ENCODE measurements at regions not wholly inside any gene's neighbourhood (a gene's known extent, or its start where the extent isn't known, plus 50 kb on each side); places are given as distances from the start of the nearest gene placed in this dataset.

GRCh38 chr6:122025104-122025503, 374.3 kb upstream of the HSF2 start:
- Histone ChIP-seq H3K36me3 (no peaks in the 10 kb centered on the region), H3K4me1 (no peaks in the 10 kb centered on the region), H3K9me3 (no peaks in the 10 kb centered on the region), H3K4me3 (no peak overlapping the region), H3K27ac (no peak overlapping the region), H3K27me3 (no peaks in the 10 kb centered on the region)
- 60 to 89% methylated on average over 1 of the region's 1 CpG for WGBS, 2 donors (ENCODE audit: low coverage in 1 of 2)
- intact Hi-C loops (cut with DNase I; ENCODE audit: low total_unique reads) = no loop called here
- DNase-seq = no peak
- no peak for TF ChIP-seq EP300 (IDR thresholded peaks at IDR 0.05; ENCODE audit: low read depth)
- no peak for TF ChIP-seq POLR2AphosphoS5 (IDR thresholded peaks at IDR 0.05)
- in situ Hi-C loops (cut with MboI; ENCODE audit: low pct_ligation_motif_present in 1 of 4, low pct_unique_long_range_greater_than_20kb in 1 of 4, low sequenced_read_pairs in 3 of 4) = loop anchor here in 3 of 4 donors (25.0 kb wide), 1 partner anchor 588 kb away; the partner anchor contains the start of gene GJA1 (in 3 of the 3)

- no peak overlapping the region for H3K4me3 ChIP-seq
- no peaks in the 10 kb centered on the region for H3K9me3 ChIP-seq
- TF ChIP-seq EP300 (IDR thresholded peaks at IDR 0.05; ENCODE audit: low read depth) (no peak), POLR2A (IDR thresholded peaks at IDR 0.05) (no peak), CTCF (IDR thresholded peaks at IDR 0.05) (no peak), POLR2AphosphoS5 (IDR thresholded peaks at IDR 0.05) (no peak)
- in situ Hi-C loops (cut with MboI; ENCODE audit: low pct_ligation_motif_present in 1 of 4, low pct_unique_long_range_greater_than_20kb in 1 of 4, low sequenced_read_pairs in 3 of 4) (loop anchor here in 3 of 4 donors (25.0 kb wide), 1 partner anchor 589 kb away; the partner anchor contains the start of gene GJA1 (in 3 of the 3)), intact Hi-C loops (cut with DNase I; ENCODE audit: low total_unique reads) (no loop called here)
- no peaks in the 10 kb centered on the region for H3K27me3 ChIP-seq
- H3K27ac ChIP-seq = no peak overlapping the region
- 75 to 85% methylated on average over 3 of the region's 3 CpGs for WGBS, 2 donors (ENCODE audit: low coverage in 1 of 2)
- DNase-seq = no peak
- H3K4me1 ChIP-seq = no peaks in the 10 kb centered on the region
- no peaks in the 10 kb centered on the region for H3K36me3 ChIP-seq
Observed at GRCh38 chr6:122026582-122027369, 372.7 kb upstream of the HSF2 start.

GRCh38 chr6:122028933-122029522, 370.4 kb upstream of the HSF2 start:
- Histone ChIP-seq H3K9me3 (no peaks in the 10 kb centered on the region), H3K27me3 (no peaks in the 10 kb centered on the region), H3K4me3 (no peak overlapping the region), H3K36me3 (no peaks in the 10 kb centered on the region), H3K4me1 (no peaks in the 10 kb centered on the region), H3K27ac (no peak overlapping the region)
- 51 to 94% methylated on average over 2 to 5 of the region's 5 CpGs for WGBS, 2 donors (ENCODE audit: low coverage in 1 of 2)
- intact Hi-C loops (cut with DNase I; ENCODE audit: low total_unique reads) = no loop called here
- in situ Hi-C loops (cut with MboI; ENCODE audit: low pct_ligation_motif_present in 1 of 4, low pct_unique_long_range_greater_than_20kb in 1 of 4, low sequenced_read_pairs in 3 of 4) = loop anchor here in 3 of 4 donors (25.0 kb wide), 1 partner anchor 592 kb away; the partner anchor contains the start of gene GJA1 (in 3 of the 3)
- no peak for TF ChIP-seq POLR2AphosphoS5 (IDR thresholded peaks at IDR 0.05)
- no peak for TF ChIP-seq CTCF (IDR thresholded peaks at IDR 0.05)
- no peak for TF ChIP-seq POLR2A (IDR thresholded peaks at IDR 0.05)
- TF ChIP-seq EP300 (IDR thresholded peaks at IDR 0.05; ENCODE audit: low read depth) = no peak
- no peak for DNase-seq

- no peaks in the 10 kb centered on the region for H3K36me3 ChIP-seq
- TF ChIP-seq CTCF (IDR thresholded peaks at IDR 0.05) (peak; percentile 36 to 56 (median 42)), POLR2AphosphoS5 (IDR thresholded peaks at IDR 0.05) (no peak), POLR2A (IDR thresholded peaks at IDR 0.05) (no peak), EP300 (IDR thresholded peaks at IDR 0.05; ENCODE audit: low read depth) (no peak)
- intact Hi-C loops (cut with DNase I; ENCODE audit: low total_unique reads) (loop anchor here (5.0 kb wide), 1 partner anchor 601 kb away; no protein-coding TSS in a partner anchor), in situ Hi-C loops (cut with MboI; ENCODE audit: low pct_ligation_motif_present in 1 of 4, low pct_unique_long_range_greater_than_20kb in 1 of 4, low sequenced_read_pairs in 3 of 4) (loop anchor here (10.0 to 25.0 kb wide), 2 partner anchors 596 to 609 kb away; partner anchors contain the start of gene GJA1 (in 3 of the 4))
- WGBS, 2 donors (ENCODE audit: low coverage in 1 of 2) = 0 to 3% methylated on average over 1 of the region's 1 CpG
- no peak overlapping the region for H3K27ac ChIP-seq
- H3K4me3 ChIP-seq = no peak overlapping the region
- DNase-seq = no peak
- H3K4me1 ChIP-seq = no peaks in the 10 kb centered on the region
- H3K9me3 ChIP-seq = no peaks in the 10 kb centered on the region
- no peaks in the 10 kb centered on the region for H3K27me3 ChIP-seq
Observed at GRCh38 chr6:122033564-122034181, 365.8 kb upstream of the HSF2 start.

Measured in transverse colon (tissue), 4 donors.